GM12891 (cell line): ENCODE measurements at regions not wholly inside any gene's neighbourhood (a gene's known extent, or its start where the extent isn't known, plus 50 kb on each side); places are given as distances from the start of the nearest gene placed in this dataset.

ENCODE experiments used
- POLR2A ChIP-seq: IDR thresholded peaks from 2 replicates; pipeline ENCODE4 v1.6.1; 2011; ENCODE audit warnings: low read depth, low read length, control low read depth
- POLR2AphosphoS5 ChIP-seq: IDR thresholded peaks from 2 replicates; pipeline ENCODE4 v1.6.1; 2011; ENCODE audit warnings: low read depth, low read length, control low read depth
- SPI1 ChIP-seq: IDR thresholded peaks from 2 replicates; pipeline ENCODE4 v1.6.1; 2011; ENCODE audit warnings: low read depth, low read length, control low read depth
- TAF1 ChIP-seq: IDR thresholded peaks from 2 replicates; pipeline ENCODE4 v1.6.1; 2011; ENCODE audit warnings: low read depth, low read length, control low read depth

DNA sequence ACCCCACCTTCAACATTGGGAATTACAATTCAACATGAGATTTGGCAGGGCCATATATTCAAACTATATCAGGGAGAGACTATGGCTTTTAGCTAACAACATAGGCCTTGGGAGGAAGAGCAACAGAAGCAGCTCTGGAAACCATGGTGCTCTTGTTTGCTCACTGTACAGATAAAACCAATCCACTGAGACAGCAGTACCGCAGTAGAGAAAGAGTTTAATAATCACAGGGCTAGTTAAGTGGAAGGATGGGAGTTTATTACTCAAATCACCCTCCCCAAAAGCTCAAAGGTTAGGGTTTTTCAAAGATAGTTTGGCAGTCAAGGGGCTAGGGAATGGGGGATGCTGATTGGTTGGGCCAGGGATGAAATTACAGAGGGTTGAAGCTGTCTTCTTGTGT lies 52.7 kb upstream of the CRHR1 start:
- TF ChIP-seq POLR2A: no peak
- TF ChIP-seq TAF1: no peak
- no peak for TF ChIP-seq POLR2AphosphoS5
- no peak for TF ChIP-seq SPI1
